GM19324 (cell line): ENCODE measurements at regions not wholly inside any gene's neighbourhood (a gene's known extent, or its start where the extent isn't known, plus 50 kb on each side); places are given as distances from the start of the nearest gene placed in this dataset.
"Not testable (repeated sequence)": the region's sequence is repeated elsewhere in the genome, so short reads cannot be mapped to it uniquely, and the experiment has no call there.

Experiments used
- ATAC-seq: cut with Tn5 transposase; IDR thresholded peaks from one replicate; pipeline ENCODE4 v1.9.1; 2021; ENCODE audit warnings: mild to moderate bottlenecking, moderate library complexity; ENCODE audit not compliant: unreplicated experiment, low FRiP score

DNA sequence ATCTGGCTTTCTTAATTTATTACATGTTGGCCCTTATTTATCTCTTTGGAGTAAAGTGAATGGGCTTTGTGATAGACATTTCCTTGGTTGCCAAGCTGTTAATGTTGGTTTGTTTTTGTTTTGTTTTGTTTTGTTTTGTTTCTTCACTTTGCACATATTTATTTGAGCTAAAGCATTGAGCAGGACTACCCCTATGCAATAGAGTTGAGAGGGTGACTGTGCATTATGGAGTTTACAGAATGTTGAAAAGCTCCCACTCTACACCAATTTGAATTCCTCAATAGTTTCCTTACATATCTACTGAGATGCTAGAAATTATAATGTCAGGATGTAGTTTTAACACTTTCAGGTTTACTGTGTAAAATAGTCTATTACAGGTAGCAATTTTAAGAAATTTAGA is 462.8 kb upstream of the CBLB start:
- no peak for ATAC-seq

GRCh38 chr3:106332129-106332528 is 463.3 kb upstream of the CBLB start:
- ATAC-seq = no peak

DNA sequence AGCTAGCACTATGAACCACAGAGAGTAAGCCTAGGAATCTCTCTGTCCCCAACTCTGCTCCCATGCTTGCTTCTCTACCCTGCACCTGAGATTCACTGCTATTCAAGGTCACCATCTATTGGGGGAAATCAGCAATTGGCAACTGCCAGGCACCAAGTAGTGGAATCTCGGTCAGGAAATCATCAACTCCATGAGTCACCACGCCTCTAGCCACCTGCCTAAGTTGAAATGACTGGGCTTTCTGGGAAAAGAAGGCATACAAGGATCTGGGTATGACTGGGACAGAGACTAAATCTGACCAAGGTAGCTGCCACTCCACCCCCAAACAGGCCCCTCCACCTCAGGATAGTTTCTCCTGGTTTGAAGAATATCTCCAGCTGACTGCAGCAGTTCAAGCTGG is 464.1 kb upstream of the CBLB start:
- ATAC-seq = no peak

- peak; percentile 65 for ATAC-seq
Observed at GRCh38 chr3:106333911-106334618, 465.3 kb upstream of the CBLB start.

GRCh38 chr3:106336619-106337018 is 467.8 kb upstream of the CBLB start:
- no peak for ATAC-seq

- no peak for ATAC-seq
Observed at GRCh38 chr3:106337116-106337515, 468.3 kb upstream of the CBLB start.

- no peak for ATAC-seq
Observed at GRCh38 chr3:106338582-106339214, 469.9 kb upstream of the CBLB start.

DNA sequence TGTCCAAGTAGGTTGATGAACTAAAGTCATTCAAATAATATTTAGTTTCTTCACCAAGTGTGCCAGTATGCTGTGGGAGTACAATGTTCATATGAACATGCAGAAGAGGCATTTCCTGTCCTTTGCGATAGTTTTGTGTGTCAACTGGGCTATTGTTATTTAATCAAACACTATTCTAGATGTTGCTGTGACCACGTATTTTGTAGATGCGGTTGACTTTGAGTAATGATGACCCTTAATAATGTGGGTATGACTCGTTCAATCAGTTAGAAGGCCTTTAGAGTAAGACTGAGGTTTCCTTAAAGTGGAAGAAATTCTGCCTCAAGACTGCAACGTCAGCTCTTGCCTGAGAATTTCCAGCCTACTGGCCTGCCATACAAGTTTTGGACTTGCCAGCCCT is 470.7 kb upstream of the CBLB start:
- ATAC-seq = no peak

GRCh38 chr3:106341087-106341486 is 472.3 kb upstream of the CBLB start:
- ATAC-seq = no peak

DNA sequence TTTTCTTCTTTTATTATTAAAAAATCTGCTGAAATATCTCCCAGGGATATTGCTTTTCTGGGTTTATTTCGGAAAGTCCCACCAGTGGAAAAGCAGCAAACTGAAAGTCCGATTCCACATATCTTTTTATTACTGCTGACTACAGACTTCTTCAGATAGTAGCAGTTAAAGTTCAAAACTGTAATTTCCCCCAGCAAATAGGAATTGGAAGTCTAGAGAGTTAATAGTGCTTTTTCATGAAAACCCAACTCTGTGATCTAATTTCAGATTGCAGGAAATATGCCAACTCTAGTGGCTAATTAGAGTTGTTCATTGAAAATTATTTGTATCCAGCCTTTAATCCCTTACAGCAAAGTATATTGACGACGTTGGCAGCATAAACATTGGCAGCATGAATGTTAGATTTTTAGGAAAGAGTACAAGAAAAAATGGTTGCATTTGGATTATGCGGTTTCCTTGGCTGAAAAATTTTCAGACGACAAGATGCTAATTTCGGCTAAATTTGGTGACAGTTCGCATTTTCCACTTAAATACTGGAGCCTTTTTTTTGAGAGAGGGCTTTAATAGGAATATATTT is 472.9 kb upstream of the CBLB start:
- ATAC-seq = no peak

DNA sequence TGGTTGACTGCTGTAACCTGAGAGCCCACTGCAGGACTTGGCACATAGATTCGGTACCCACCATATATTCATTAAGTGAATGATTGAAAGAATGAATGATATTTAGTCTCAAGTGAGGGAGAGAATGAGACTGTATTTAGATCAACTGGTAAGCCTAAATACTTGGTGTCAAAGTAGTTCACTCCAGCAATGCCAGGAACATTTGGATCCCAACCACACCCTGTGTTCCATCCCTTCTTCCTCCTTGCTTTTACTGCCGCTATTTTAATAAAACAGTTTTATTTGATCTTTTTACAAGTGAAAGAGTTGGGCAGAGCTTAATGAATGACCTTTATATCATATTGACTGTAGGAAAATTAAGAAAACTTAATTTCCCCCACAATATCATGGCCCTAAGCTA is 473.6 kb upstream of the CBLB start:
- no peak for ATAC-seq

- ATAC-seq = no peak
Observed at GRCh38 chr3:106343811-106344210, 475.0 kb upstream of the CBLB start.

DNA sequence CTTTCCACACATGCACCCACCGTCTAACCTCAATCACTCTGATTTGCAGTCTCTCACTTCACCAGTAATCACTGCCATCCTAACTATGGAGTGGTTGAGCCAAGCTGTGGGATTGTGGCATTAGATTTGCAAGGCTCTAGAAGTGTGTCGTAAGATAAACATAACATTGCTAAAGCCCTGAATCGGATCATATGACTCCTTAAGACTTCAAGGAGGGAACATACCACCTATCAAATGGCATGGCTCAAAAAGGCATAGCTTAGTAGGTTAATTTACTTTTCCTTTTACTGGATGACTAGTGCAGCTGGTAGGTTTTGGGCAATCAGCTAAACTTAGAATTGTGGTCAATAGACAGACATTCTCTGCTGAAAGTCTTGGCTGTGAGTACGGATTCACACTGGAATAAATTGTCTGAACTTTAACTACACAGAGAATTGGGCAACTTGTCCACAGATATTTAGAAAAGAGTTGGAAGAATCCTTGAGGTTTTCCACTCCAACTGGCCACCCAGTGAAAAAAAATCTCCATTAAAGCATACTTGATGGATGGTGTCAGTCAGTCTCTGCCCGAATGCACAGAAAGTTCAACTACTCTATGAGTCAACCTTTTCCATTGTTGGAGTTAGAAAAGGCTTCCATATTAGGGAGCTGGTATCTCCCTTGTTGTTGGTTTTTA is 476.7 kb upstream of the CBLB start:
- ATAC-seq = no peak

- ATAC-seq = no peak
Observed at GRCh38 chr3:106347350-106347749, 478.5 kb upstream of the CBLB start.

DNA sequence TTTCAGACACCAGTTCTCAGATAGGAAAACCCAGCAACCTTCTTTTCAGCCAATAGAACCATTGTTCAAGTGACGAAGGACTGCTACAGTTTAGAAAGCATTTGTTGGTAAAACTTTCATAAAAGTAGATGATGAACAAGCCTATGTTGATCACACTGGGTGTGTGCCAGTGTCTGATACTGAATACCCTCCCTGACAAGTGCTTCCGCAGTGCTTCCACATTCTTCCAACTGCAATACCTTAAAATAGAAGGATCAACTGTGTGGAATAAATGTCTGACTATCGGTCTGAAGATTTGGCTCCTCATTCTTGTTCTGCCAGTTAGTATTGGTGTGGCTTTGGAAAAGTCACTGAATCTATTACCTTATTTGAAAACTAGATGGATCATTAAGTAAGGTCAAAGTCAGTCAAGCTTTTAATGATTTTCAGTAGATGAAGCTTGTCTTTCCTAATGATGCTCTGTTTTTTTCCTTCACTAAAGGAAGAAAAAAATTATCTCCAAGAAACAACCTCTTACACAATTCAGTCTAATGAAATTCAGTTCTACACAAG is 479.4 kb upstream of the CBLB start:
- ATAC-seq = no peak

GRCh38 chr3:106349191-106349881 is 480.5 kb upstream of the CBLB start:
- ATAC-seq = no peak

DNA sequence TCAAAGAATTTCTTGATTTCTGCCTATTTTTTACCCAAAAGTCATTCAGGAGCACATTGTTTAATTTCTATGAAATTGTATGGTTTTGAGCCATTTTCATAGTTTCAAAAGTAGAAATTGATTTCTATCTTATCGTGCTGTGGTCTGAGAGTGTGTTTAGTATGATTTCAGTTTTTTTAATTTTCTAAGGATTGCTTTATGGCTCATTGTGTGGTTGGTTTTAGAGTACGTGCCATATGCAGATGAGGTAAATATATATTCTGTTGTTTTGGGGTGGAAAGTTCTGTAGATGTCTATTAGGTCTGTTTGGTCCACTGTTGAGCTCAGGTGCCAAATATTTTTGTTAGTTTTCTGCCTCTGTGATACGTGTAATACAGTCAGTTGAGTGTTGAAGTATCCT is 487.1 kb upstream of the CBLB start:
- no peak for ATAC-seq

- ATAC-seq = no peak
Observed at GRCh38 chr3:106359692-106360091, 490.9 kb upstream of the CBLB start.

- ATAC-seq = not testable (repeated sequence)
Observed at GRCh38 chr3:106360901-106361300, 492.1 kb upstream of the CBLB start.

DNA sequence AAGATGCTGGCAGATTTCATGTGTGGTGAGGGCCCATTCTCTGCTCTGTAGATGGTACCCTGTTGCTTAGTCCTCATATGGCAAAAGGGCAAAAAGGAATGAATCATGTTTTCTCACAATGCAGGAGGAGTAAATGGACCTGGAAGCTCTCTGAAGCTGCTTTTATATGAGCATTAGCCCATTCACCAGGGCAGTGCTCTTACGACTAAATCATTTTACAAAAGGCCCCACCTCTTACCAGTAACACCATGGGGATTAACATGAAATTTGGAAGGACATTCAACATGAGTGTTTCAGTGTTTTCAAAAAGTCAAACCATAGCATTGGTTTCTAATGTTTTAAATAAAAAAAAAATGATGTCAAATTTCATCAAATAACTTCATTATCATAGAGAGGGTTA is 495.7 kb upstream of the CBLB start:
- no peak for ATAC-seq
